HG03025 (cell line): ENCODE measurements at regions not wholly inside any gene's neighbourhood (a gene's known extent, or its start where the extent isn't known, plus 50 kb on each side); places are given as distances from the start of the nearest gene placed in this dataset.

Experiments used
- ATAC-seq: cut with Tn5 transposase; IDR thresholded peaks from one replicate; pipeline ENCODE4 v1.9.1; 2021; ENCODE audit warnings: mild to moderate bottlenecking, moderate library complexity; ENCODE audit not compliant: unreplicated experiment, low FRiP score

DNA sequence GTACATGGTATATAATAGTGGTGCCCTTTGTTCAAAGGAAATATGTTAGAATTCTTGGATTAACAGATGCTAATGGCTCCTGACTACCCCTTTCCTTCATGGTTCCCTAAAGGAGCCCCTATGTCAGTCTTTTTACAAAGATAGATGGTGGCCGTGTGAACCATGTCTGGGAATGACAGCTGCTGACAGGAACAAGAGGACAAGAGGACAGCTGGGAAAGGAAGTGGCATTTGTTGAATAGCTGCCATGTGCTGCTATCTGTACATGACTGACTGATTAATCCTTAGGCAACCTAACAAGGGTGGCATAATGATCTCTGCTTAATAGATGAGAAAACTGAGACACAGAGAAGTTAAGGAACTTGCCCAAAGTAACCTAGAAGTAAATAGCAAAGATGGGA is 321.7 kb downstream of the ZNF621 start:
- no peak for ATAC-seq

DNA sequence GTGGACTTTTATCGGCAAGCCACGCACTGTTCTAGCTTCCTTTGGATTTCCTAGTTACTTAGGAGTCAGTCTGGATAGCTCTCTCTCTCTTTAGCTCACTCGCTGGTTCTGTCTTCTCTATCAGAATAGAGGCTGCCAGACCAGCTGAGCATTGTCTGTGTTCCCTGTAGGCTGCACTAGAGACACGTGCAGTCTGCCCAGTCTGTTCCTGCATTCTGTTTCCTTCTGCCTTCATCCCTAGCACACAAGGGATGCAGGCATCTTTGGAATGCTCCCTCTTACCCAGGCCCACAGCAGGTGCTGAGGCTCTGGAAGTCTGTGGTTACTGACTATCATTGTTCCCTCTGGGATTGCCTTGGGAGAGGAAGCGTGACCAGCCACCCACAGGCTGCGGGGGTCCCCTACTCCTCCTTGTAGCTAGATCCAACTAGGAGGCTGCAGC is 322.8 kb downstream of the ZNF621 start:
- no peak for ATAC-seq

DNA sequence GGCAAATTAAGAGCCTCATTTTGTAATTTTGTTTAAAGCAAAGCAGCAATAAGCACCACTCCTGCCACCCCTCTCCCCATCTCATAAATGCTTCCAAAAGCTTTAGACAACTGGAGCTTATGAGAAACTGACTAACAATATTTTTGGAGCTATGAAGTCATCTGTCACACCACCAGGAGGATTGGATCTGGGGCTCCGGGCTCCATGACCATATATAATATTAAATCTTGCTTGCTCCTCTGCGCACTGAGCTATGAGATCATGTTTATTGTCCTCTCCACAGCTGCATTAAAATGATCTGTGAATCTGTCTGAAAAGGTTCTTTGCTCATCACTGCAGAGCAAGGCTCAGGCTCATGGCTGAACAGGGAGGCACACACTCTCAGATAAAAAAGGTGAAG is 323.7 kb downstream of the ZNF621 start:
- ATAC-seq, result no peak

DNA sequence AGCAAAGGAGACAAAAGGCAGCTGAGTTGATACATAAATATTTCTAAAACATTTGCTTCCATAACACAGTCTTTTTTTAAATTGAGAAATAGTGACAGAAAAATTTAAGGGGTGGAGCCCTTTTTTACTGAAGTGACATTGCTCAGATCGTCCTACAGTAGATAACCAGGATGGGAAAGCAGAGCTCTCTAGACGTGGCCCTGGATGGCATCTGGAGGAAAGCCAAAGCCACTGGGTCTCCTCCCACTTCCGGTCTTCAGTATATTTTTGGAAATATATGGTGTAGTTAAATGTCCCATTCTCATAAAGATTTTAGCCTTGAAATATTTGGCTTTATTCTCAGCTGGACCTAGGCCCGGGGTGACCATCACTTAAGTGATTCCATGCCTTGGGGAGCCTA is 326.1 kb downstream of the ZNF621 start:
- no peak for ATAC-seq

DNA sequence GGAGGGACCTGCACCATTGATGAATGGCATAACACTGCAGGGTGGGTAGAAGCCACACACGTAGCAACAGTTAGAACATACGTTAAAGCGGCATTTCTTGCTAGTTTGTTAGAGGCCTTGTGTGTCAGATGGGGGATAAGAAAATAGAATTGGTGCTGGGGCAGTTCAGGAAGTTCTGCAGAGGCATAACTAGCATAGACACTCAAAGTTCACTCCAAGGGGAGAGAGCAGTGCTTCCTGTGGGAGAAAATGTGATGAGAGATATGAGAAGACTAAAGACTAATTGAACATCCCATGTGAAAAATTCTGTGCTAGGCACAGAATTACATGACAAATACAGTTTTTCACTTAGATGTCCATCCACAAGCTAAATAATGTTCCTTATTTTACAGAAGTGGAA is 327.1 kb downstream of the ZNF621 start:
- ATAC-seq, result no peak

DNA sequence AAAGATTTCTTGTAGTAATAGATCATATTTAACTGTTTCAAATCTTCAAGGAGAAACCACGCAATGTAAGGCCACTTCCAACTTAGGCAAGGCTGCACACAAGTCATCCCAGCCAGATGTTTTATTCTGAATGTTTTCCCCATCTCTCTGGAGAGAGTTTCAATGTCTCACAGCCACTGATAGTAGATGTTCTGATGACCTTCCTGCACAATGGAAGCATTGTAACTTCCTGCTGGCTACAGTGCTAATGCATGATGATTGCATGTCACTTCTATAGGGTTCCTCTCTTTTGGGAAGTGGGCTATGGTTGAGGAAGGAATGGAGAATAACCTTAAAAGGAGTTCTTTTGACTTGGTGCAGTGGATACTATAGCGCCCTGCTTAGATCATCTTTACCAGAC is 328.0 kb downstream of the ZNF621 start:
- ATAC-seq, result no peak

DNA sequence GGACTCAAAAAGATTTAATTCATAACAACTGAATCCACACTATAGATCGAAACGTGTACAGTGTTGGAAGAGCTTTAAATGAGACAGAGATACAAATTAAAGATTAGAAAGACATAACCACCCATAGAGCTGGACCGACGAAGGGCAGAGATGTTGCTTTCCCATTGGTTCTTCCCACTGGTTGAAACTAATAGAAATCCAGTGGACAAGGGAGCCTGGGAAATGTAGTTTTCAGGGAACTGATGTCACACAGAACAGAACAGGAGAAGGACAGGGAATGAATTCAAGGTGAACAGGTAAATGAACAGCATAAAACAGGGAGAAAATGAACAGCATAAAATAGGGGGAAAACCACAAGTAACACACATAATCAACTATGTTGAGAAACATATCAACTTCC is 328.7 kb downstream of the ZNF621 start:
- no peak for ATAC-seq

DNA sequence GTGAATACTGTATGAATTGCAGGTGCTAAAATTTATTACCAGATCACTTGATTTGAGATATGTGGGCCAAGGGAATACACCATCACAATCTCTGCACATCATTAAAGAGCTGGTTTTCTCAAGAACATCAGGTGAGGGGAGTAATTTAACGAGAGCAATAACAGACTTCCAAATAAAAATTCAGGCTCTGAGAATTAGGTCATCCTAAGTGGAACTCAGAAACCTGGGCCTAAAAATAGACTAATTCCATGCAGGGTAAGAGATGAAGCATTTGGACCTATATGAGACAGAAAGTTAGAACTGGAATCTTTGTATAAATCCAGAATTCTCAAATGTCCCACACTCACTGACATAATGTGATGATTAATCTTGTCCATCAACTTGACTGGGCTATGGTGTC is 331.1 kb downstream of the ZNF621 start:
- no peak for ATAC-seq

DNA sequence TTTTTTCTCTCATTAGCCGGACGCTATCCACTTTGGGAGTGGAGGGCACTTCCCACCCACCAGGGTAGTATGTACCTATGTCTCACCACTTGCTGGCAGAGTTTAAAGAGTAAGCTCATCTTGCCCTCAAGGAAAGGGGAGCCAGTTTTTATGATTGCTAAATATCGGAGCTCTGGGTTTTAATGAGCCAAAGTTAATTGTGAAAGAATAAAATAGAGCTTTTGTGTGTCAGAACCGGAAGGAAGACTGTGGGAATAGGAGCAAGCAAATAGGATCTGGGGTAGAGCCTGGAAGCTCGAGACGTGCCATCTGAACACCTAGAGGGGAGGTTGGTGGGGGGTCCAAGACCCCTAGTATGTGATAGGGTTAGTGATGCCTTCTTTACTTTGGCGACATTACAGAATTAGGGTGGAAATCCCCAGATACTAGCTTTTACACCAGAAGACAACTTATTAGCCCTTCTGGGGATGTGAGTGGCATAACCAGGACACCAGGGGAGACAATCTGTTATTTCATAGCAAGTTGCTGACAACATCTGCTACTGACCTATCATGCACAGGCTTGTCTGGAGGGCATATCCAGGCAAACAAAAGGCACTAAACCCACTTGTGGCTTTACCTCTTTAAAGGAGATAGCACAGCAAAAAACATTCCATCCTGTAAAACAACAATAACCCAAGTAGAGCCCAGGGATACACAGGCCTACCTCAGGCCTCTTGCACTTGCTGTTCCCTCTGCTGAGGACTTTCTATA is 333.8 kb downstream of the ZNF621 start:
- no peak for ATAC-seq

DNA sequence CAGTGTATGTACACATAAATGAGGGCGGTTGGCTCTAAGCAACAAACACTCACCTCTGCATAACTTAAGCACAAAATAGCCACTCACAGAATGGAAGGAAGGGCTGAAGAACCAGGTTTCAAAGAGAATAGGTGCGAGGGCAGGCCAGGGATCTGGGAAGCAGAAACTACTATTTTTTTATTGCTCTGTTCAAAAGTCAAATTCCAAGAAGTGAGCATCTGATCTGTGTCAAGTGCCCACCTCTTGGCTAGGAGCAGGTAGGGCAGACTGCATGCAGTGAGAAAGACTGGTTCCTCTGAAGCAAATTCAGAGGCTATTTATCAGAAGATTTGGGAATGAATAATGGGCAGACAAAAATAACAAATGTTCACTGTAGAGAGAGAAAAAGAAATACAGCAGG is 336.4 kb upstream of the CTNNB1 start:
- no peak for ATAC-seq

DNA sequence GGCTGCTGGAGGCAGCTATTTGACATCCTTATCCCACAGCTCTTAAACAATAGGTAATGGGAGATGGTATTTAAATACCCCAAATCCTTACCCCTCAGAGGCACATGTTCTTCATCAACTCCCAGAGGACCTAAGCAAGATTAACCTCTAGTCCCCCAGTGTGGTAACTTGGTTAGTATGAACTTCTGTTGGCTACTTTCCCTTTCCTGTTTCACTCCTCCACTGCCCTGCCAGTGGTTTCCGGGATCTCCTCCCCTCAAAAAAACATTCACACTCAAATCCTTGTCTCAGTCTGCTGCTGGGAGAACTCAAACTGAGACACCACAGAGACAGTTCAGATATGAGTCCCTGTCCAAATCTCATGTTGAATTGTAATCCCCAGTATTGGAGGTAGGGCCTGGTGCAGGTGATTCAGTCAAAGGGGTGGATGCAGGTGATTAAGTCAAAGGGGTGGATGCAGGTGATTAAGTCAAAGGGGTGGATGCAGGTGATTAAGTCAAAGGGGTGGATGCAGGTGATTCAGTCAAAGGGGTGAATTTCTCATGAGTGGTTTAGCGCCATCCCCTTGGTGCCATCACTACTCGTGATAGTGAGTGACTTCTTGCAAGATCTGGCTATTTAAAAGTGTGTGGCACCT is 335.0 kb upstream of the CTNNB1 start:
- no peak for ATAC-seq

DNA sequence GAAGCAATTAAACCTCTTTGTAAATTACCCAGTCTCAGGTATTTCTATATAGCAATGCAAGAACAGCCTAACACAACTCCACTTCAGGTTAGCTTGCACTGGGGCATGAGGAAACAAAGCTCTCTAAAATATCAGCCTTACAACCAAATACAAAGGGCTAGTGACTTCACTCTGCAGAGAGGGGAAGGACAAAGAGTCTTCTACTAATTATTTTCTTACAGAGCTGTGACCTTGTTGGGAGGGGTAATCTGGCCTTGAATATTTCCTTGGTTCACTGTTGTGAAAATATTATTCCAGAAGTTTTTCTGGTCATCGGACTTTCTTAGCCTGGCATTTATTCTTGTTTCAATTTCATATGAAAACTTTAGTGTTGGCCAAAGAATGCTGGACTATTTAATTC is 334.4 kb upstream of the CTNNB1 start:
- no peak for ATAC-seq

DNA sequence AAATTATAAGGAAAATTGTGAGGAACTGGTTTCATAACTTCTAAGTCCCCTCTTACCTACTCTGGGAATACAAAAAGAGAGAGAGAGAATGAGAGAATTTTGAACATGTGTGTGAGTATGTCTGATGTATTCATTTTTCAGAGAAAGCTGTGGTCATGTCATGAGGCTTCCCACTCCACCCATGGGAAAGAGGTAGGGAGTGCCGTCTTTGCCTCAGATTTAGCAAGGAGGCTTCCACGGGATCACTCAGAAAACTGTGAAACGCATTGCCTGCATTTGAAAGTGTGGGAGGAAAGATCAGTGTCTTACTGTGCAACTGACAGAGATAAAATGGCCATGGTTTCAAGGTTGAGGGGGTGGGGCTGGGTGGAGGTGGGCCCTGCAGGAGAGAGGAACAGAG is 331.5 kb upstream of the CTNNB1 start:
- no peak for ATAC-seq

DNA sequence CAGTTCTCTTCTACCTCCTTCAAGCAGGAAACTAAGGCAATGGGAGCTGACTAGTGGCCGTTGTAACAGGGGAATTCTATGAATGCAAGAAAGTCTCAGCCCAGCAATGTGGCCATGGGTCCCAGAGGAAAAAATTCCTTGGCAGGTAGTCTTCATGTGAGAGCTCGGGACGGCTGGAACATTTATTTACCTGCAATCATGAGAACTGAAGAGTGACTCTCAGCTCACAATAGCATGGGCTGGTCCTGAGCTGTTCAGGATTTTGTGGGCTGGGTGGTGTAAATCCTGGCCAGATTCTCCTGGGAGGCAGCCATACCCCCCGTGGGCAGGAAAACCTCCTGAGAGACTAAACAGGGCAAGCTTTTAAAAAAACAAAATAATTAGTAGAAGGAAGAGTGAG is 330.3 kb upstream of the CTNNB1 start:
- no peak for ATAC-seq

DNA sequence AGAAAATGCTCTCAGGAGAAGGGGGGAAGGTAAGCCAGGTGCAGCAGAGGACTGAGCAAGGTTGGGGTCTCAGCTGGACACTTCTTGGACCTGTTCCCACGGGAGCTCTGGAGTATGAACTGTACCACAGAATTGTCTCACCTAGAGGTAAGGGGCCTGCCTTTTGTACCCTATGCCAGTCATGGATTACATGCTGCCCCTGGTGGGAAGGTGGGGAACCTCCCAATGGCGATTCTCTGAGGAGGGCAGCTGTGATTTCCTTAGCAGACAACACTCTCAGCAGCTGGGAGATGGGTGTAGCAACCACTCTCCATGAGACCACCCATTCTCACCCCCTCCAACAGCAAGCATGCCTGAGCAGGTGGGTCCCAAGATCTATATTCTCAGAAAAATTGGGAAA is 329.4 kb upstream of the CTNNB1 start:
- no peak for ATAC-seq

DNA sequence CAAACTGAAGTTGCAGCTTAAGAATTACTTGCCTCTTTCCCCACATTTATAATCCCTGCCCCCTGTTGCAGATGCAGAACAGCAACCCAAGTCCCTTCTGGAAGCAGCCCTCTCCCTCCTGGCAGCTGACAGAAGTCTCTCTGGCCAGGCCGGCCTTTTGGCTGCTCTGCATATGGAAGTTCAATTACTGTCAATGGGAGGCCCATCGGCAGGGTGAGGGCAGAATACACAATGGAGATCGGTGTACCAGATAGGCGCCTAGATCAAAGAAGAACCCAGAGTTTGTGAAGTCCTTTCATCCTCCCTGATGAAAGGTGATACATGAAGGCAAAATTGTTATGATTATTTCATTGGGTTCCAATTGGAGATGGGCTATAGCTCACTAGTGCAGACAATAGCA is 327.9 kb upstream of the CTNNB1 start:
- no peak for ATAC-seq

DNA sequence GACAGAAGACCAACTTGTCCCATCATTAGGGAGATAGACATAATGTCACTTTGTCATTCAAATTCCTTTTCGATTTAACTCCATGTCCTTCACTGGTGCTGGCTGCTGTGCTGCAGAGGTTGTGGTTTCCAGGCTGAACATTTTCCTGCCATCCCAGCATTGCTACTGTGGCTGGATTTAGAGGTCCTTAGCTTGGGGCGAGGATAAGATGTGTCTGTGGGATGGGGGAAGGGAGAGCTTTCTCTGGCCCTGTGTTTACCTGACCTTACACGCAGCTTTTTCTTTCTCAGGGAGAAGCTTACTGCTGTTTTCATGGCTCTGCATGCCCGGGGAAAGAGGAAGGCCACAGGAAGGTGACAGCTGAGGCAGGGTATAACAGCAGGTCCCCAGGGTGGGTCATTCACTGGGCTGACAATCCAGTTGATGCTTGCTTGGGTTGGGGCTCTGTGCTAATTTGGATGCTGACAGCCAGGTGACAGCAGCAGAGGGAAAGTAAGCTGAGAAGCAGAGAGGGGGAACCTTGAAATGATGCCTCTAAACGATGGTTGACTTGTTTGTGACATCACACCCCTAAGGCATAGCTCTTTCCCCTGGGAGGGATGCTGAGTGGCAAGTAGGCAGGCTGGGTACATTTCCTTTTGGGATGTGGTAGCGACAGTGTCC is 326.9 kb upstream of the CTNNB1 start:
- ATAC-seq, result no peak

DNA sequence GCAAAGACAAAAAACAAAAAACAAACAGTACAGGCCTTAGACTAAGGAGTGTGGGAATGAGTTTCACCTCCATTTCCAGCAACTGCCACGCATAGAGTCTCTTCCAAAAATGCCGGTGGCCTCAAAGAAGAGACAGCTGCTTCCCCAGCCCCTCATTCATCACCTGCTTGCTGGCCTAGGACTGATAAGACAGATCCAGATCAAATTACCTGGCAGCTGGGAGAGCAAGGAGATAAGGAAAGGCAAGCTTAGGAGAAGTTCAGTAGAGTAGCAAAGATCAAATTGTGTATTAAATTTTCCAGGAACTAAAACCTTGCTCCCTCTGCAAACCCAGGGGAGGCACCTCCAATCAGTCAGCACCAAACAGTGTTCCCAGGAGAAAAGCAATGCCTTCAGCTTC is 325.8 kb upstream of the CTNNB1 start:
- no peak for ATAC-seq

DNA sequence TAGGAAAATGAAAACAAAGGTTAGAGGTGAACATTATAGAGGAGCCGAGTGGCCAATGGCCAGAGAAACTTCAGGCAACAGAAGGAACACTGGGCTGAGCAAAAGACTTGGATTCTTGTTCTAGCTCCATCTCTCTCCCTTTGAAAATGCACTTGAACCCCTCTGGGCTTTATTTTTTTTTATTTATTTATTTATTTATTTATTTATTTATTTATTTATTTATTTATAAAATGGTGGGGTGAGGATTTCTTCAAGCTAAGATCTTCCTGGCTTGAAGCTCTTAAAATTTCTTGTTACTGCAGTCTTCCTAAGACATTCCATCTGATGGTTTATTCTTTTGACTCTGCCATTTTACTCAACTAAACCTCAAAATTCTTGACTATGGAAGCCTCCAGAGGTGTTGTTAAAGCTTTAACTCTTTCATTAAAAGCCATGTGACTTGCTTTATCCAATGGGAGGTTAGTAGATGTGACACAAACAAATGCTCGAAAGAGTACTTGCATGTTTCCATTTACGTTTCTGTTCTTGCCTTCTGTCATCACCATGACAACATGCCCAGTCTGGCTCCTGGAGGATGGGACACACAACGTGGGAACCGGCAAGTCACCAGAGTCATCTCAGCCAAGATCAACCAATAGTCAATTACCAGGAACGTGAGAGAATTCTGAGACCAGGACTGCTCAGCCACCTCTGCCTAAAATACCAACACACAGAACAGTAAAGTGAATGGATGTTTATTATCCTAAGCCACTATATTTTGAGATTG is 325.2 kb upstream of the CTNNB1 start:
- ATAC-seq, result no peak

DNA sequence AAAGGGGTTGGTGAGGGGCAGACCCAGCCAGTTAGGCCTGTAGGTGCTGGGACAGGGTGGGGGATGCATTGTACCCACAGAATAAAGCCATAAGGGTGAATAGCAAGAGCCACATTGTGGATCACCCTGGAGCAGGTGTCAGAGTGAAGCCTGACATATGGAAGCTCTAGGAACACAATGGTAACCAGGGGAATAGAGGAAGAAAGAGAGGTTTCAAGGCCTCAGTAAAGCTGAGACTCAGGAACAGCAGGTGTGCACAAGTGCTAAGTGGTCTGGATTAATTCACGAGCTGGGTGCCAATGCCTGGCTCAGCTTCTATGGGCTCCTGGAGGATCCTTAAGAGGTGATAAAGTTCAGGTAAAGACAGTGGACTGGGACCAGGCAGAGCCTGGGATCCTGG is 323.7 kb upstream of the CTNNB1 start:
- ATAC-seq, result no peak

DNA sequence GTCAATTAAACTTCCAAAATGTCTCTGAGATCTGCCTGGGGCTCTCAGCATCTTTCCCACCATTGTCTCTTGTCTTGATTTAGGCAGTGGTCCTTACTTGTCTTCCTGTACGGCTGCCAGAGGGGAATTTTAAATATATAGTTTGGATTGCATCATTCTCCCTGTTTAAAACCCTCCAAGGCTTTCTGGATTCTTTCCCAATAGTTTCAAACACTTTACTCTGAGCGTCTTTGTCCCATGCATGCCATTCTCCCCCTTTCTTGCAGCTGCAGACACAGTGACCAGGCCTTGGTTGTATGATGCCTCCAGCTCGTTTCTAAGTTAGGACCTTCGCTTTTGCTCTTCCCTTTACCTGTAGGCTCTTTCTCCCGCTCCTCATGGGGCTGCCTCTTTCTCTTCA is 323.3 kb upstream of the CTNNB1 start:
- ATAC-seq, result no peak
